Uterus (tissue), 3 donors: ENCODE measurements at regions not wholly inside any gene's neighbourhood (a gene's known extent, or its start where the extent isn't known, plus 50 kb on each side); places are given as distances from the start of the nearest gene placed in this dataset.

ENCODE experiments used
- DNase-seq, 2 donors: peaks; one replicate each; pipeline ENCODE4 v3.0.0-alpha.2; 2019 to 2020
- H3K27ac ChIP-seq, 2 donors: fragments of 200-600 bp; sonication (generic); 1 replicate in 1 of 2; 2 replicates in 1 of 2; pipeline ENCODE4 v1.5.1; 2016 to 2018
- H3K27me3 ChIP-seq, 2 donors: fragments of 200-600 bp; sonication (generic); one replicate each; pipeline ENCODE4 v1.5.1; 2018 to 2019; ENCODE audit warnings: control low read depth in 1 of 2
- H3K36me3 ChIP-seq, 2 donors: fragments of 200-600 bp; sonication (generic); one replicate each; pipeline ENCODE4 v1.5.1; 2019; ENCODE audit warnings: control low read depth in 1 of 2
- H3K4me1 ChIP-seq, 2 donors: fragments of 200-600 bp; sonication (generic); one replicate each; pipeline ENCODE4 v1.5.1; 2018 to 2019; ENCODE audit warnings: control low read depth in 1 of 2
- H3K4me3 ChIP-seq, 2 donors: fragments of 200-600 bp; sonication (generic); 1 replicate in 1 of 2; 2 replicates in 1 of 2; pipeline ENCODE4 v1.5.1; 2018 to 2019; ENCODE audit warnings: mild to moderate bottlenecking in 1 of 2
- H3K9me3 ChIP-seq, 2 donors: fragments of 200-600 bp; sonication (generic); one replicate each; pipeline ENCODE4 v1.5.1; 2019; ENCODE audit warnings: control low read depth in 1 of 2
- CTCF ChIP-seq, 4 experiments: fragments of 200-600 bp in 2 of 4; fragments of 450-650 bp in 2 of 4; sonication (generic) in 2 of 4; IDR thresholded peaks; one replicate each; pipeline ENCODE4 v1.5.1; 2016 to 2019; ENCODE audit warnings: antibody characterized with exemption in 4 of 4, mild to moderate bottlenecking in 2 of 4, moderate library complexity in 1 of 4
- POLR2A ChIP-seq, 2 donors: fragments of 450-650 bp; IDR thresholded peaks; one replicate each; pipeline ENCODE4 v1.6.1; 2016; ENCODE audit warnings: antibody characterized with exemption in 2 of 2, mild to moderate bottlenecking in 1 of 2, moderate library complexity in 1 of 2
- intact Hi-C: fragments of 100-400 bp; cut with DNase I; formaldehyde crosslinking; loops from one replicate; pipeline ENCODE4 v1.15.1; 2023; ENCODE audit warnings: low total_unique reads
- donor health status: DM: yes; HTN: yes; CAD: no.

- Histone ChIP-seq H3K27ac (no peak overlapping the region), H3K9me3 (no peaks in the 10 kb centered on the region), H3K27me3 (no peaks in the 10 kb centered on the region), H3K36me3 (no peaks in the 10 kb centered on the region), H3K4me3 (no peak overlapping the region), H3K4me1 (no peaks in the 10 kb centered on the region)
- DNase-seq: no peak
- TF ChIP-seq CTCF (IDR thresholded peaks at IDR 0.05) (no peak), POLR2A (IDR thresholded peaks at IDR 0.05) (no peak)
- intact Hi-C loops: no loop called here
Observed at GRCh38 chr17:72502371-72503341, 381.8 kb downstream of the SOX9 start.

GRCh38 chr17:72503556-72503955 lies 382.7 kb downstream of the SOX9 start:
- no peaks in the 10 kb centered on the region for H3K27me3 ChIP-seq
- H3K36me3 ChIP-seq: no peaks in the 10 kb centered on the region
- H3K4me1 ChIP-seq: no peaks in the 10 kb centered on the region
- intact Hi-C loops: no loop called here
- H3K9me3 ChIP-seq: no peaks in the 10 kb centered on the region
- no peak for DNase-seq
- no peak for TF ChIP-seq CTCF (IDR thresholded peaks at IDR 0.05)
- TF ChIP-seq POLR2A (IDR thresholded peaks at IDR 0.05): no peak
- no peak overlapping the region for H3K27ac ChIP-seq
- H3K4me3 ChIP-seq: no peak overlapping the region

GRCh38 chr17:72504783-72505182 lies 384.0 kb downstream of the SOX9 start:
- Histone ChIP-seq H3K27ac (no peak overlapping the region), H3K36me3 (no peaks in the 10 kb centered on the region), H3K4me3 (no peak overlapping the region), H3K27me3 (no peaks in the 10 kb centered on the region), H3K4me1 (no peaks in the 10 kb centered on the region), H3K9me3 (no peaks in the 10 kb centered on the region)
- TF ChIP-seq CTCF (IDR thresholded peaks at IDR 0.05): no peak
- TF ChIP-seq POLR2A (IDR thresholded peaks at IDR 0.05): no peak
- DNase-seq: no peak
- intact Hi-C loops: no loop called here

GRCh38 chr17:72506773-72507172 lies 386.0 kb downstream of the SOX9 start:
- H3K36me3 ChIP-seq: no peaks in the 10 kb centered on the region
- intact Hi-C loops: no loop called here
- DNase-seq: no peak
- H3K27ac ChIP-seq: no peak overlapping the region
- no peaks in the 10 kb centered on the region for H3K4me1 ChIP-seq
- H3K4me3 ChIP-seq: no peak overlapping the region
- H3K27me3 ChIP-seq: no peaks in the 10 kb centered on the region
- H3K9me3 ChIP-seq: no peaks in the 10 kb centered on the region
- TF ChIP-seq POLR2A (IDR thresholded peaks at IDR 0.05) (no peak), CTCF (IDR thresholded peaks at IDR 0.05) (no peak)

GRCh38 chr17:72507370-72507769 lies 386.6 kb downstream of the SOX9 start:
- H3K27ac ChIP-seq: no peak overlapping the region

More at GRCh38 chr17:72507370-72507769, 386.6 kb downstream of the SOX9 start:
- no peaks in the 10 kb centered on the region for H3K36me3 ChIP-seq
- no peak overlapping the region for H3K4me3 ChIP-seq
- no peaks in the 10 kb centered on the region for H3K27me3 ChIP-seq
- no peaks in the 10 kb centered on the region for H3K9me3 ChIP-seq
- no peak for DNase-seq
- TF ChIP-seq POLR2A (IDR thresholded peaks at IDR 0.05): no peak
- intact Hi-C loops: no loop called here
- H3K4me1 ChIP-seq: no peaks in the 10 kb centered on the region
